ENCODE measurements at regions not wholly inside any gene's neighbourhood (a gene's known extent, or its start where the extent isn't known, plus 50 kb on each side); places are given as distances from the start of the nearest gene placed in this dataset.

- Mint-ChIP-seq H3K9me3 (peaks cover 0 to 6% (median 0%) of the 10 kb centered on the region in 11 donors), H3K4me3 (no peak overlapping the region), H3K4me1 (peaks cover 0 to 8% (median 0%) of the 10 kb centered on the region in 7 donors), H3K27me3 (peaks cover 3 to 13% (median 8%) of the 10 kb centered on the region in 5 donors), H3K27ac (no peak overlapping the region), H3K36me3 (no peaks in the 10 kb centered on the region)
- ATAC-seq (no peak), DNase-seq (no peak)
- POLR2A ChIA-PET = no interaction called here
- H3K36me3 ChIP-seq (ENCODE audit: control insufficient read depth in 2 of 3, insufficient read depth in 3 of 3, low read length in 3 of 3) = no peaks in the 10 kb centered on the region
- no peak overlapping the region for H3K4me3 ChIP-seq (ENCODE audit: low read length)
- H3K9me3 ChIP-seq (ENCODE audit: control insufficient read depth in 2 of 3, low read length in 3 of 3) = no peaks in the 10 kb centered on the region
- no peaks in the 10 kb centered on the region for H3K27me3 ChIP-seq (ENCODE audit: control insufficient read depth in 2 of 2, insufficient read depth in 2 of 2, low read length in 2 of 2)
- intact Hi-C loops (cut with micrococcal nuclease) = no loop called here
- no peaks in the 10 kb centered on the region for H3K4me1 ChIP-seq (ENCODE audit: control insufficient read depth in 2 of 2, insufficient read depth in 2 of 2, low read length in 2 of 2)
- CTCF ChIA-PET = no interaction called here
- no peak overlapping the region for H3K27ac ChIP-seq (ENCODE audit: low read depth, low read length)
These were observed 240.5 kb downstream of the C12orf75 start for GRCh38 chr12:105570944-105571343.

GRCh38 chr12:105573574-105573973 lies 243.1 kb downstream of the C12orf75 start:
- Mint-ChIP-seq H3K4me1 (peaks cover 0 to 8% (median 0%) of the 10 kb centered on the region in 7 donors), H3K27ac (peak overlapping the region in 1 of 9 donors; percentile 17), H3K36me3 (no peaks in the 10 kb centered on the region), H3K27me3 (peaks cover 10 to 15% (median 11%) of the 10 kb centered on the region in 5 donors), H3K9me3 (peaks cover 0 to 6% (median 0%) of the 10 kb centered on the region in 11 donors), H3K4me3 (no peak overlapping the region)
- H3K9me3 ChIP-seq (ENCODE audit: control insufficient read depth in 2 of 3, low read length in 3 of 3) = no peaks in the 10 kb centered on the region
- H3K36me3 ChIP-seq (ENCODE audit: control insufficient read depth in 2 of 3, insufficient read depth in 3 of 3, low read length in 3 of 3) = no peaks in the 10 kb centered on the region
- no peak for ATAC-seq
- no peaks in the 10 kb centered on the region for H3K27me3 ChIP-seq (ENCODE audit: control insufficient read depth in 2 of 2, insufficient read depth in 2 of 2, low read length in 2 of 2)
- no peak overlapping the region for H3K4me3 ChIP-seq (ENCODE audit: low read length)
- no peak for DNase-seq
- POLR2A ChIA-PET = no interaction called here
- no peak overlapping the region for H3K27ac ChIP-seq (ENCODE audit: low read depth, low read length)
- CTCF ChIA-PET = no interaction called here
- intact Hi-C loops (cut with micrococcal nuclease) = no loop called here
- no peaks in the 10 kb centered on the region for H3K4me1 ChIP-seq (ENCODE audit: control insufficient read depth in 2 of 2, insufficient read depth in 2 of 2, low read length in 2 of 2)

GRCh38 chr12:105574056-105574715 lies 243.7 kb downstream of the C12orf75 start:
- H3K36me3 Mint-ChIP-seq = no peaks in the 10 kb centered on the region
- CTCF ChIA-PET = no interaction called here
- Histone ChIP-seq H3K9me3 (ENCODE audit: control insufficient read depth in 2 of 3, low read length in 3 of 3) (no peaks in the 10 kb centered on the region), H3K4me3 (ENCODE audit: low read length) (no peak overlapping the region), H3K4me1 (ENCODE audit: control insufficient read depth in 2 of 2, insufficient read depth in 2 of 2, low read length in 2 of 2) (no peaks in the 10 kb centered on the region), H3K36me3 (ENCODE audit: control insufficient read depth in 2 of 3, insufficient read depth in 3 of 3, low read length in 3 of 3) (no peaks in the 10 kb centered on the region), H3K27me3 (ENCODE audit: control insufficient read depth in 2 of 2, insufficient read depth in 2 of 2, low read length in 2 of 2) (no peaks in the 10 kb centered on the region), H3K27ac (ENCODE audit: low read depth, low read length) (no peak overlapping the region)
- H3K27me3 Mint-ChIP-seq = peaks cover 7 to 15% (median 11%) of the 10 kb centered on the region in 5 donors
- no peak overlapping the region for H3K4me3 Mint-ChIP-seq
- peaks cover 0 to 8% (median 0%) of the 10 kb centered on the region in 7 donors for H3K4me1 Mint-ChIP-seq
- DNase-seq (no peak), ATAC-seq (no peak)
- POLR2A ChIA-PET = no interaction called here
- no peak overlapping the region for H3K27ac Mint-ChIP-seq
- intact Hi-C loops (cut with micrococcal nuclease) = no loop called here
- H3K9me3 Mint-ChIP-seq = peaks cover 0 to 6% (median 0%) of the 10 kb centered on the region in 11 donors

- no peak overlapping the region for H3K27ac Mint-ChIP-seq
- Histone ChIP-seq H3K27me3 (ENCODE audit: control insufficient read depth in 2 of 2, insufficient read depth in 2 of 2, low read length in 2 of 2) (no peaks in the 10 kb centered on the region), H3K4me1 (ENCODE audit: control insufficient read depth in 2 of 2, insufficient read depth in 2 of 2, low read length in 2 of 2) (no peaks in the 10 kb centered on the region), H3K4me3 (ENCODE audit: low read length) (no peak overlapping the region), H3K36me3 (ENCODE audit: control insufficient read depth in 2 of 3, insufficient read depth in 3 of 3, low read length in 3 of 3) (no peaks in the 10 kb centered on the region), H3K9me3 (ENCODE audit: control insufficient read depth in 2 of 3, low read length in 3 of 3) (no peaks in the 10 kb centered on the region), H3K27ac (ENCODE audit: low read depth, low read length) (no peak overlapping the region)
- H3K4me3 Mint-ChIP-seq = no peak overlapping the region
- no peaks in the 10 kb centered on the region for H3K36me3 Mint-ChIP-seq
- intact Hi-C loops (cut with micrococcal nuclease) = no loop called here
- DNase-seq = no peak
- CTCF ChIA-PET = no interaction called here
- no peak for ATAC-seq
- peaks cover 0 to 6% (median 0%) of the 10 kb centered on the region in 11 donors for H3K9me3 Mint-ChIP-seq
- POLR2A ChIA-PET = no interaction called here
- H3K4me1 Mint-ChIP-seq = peaks cover 0 to under 1% (median 0%) of the 10 kb centered on the region in 7 donors
- peaks cover 7 to 15% (median 11%) of the 10 kb centered on the region in 5 donors for H3K27me3 Mint-ChIP-seq
These were observed 244.7 kb downstream of the C12orf75 start for GRCh38 chr12:105575235-105575634.

GRCh38 chr12:105576261-105576660 lies 245.8 kb downstream of the C12orf75 start:
- POLR2A ChIA-PET = no interaction called here
- no peak for DNase-seq
- H3K36me3 ChIP-seq (ENCODE audit: control insufficient read depth in 2 of 3, insufficient read depth in 3 of 3, low read length in 3 of 3) = no peaks in the 10 kb centered on the region
- Mint-ChIP-seq H3K27ac (no peak overlapping the region), H3K4me1 (no peaks in the 10 kb centered on the region), H3K9me3 (peaks cover 0 to 6% (median 0%) of the 10 kb centered on the region in 11 donors), H3K4me3 (no peak overlapping the region), H3K27me3 (peaks cover 7 to 15% (median 9%) of the 10 kb centered on the region in 5 donors), H3K36me3 (no peaks in the 10 kb centered on the region)
- H3K4me3 ChIP-seq (ENCODE audit: low read length) = no peak overlapping the region
- H3K27ac ChIP-seq (ENCODE audit: low read depth, low read length) = no peak overlapping the region
- CTCF ChIA-PET = no interaction called here
- no peaks in the 10 kb centered on the region for H3K27me3 ChIP-seq (ENCODE audit: control insufficient read depth in 2 of 2, insufficient read depth in 2 of 2, low read length in 2 of 2)
- intact Hi-C loops (cut with micrococcal nuclease) = no loop called here
- H3K9me3 ChIP-seq (ENCODE audit: control insufficient read depth in 2 of 3, low read length in 3 of 3) = no peaks in the 10 kb centered on the region
- no peaks in the 10 kb centered on the region for H3K4me1 ChIP-seq (ENCODE audit: control insufficient read depth in 2 of 2, insufficient read depth in 2 of 2, low read length in 2 of 2)
- ATAC-seq = no peak

GRCh38 chr12:105580821-105581352 lies 250.4 kb downstream of the C12orf75 start:
- no peaks in the 10 kb centered on the region for H3K9me3 ChIP-seq (ENCODE audit: control insufficient read depth in 2 of 3, low read length in 3 of 3)
- POLR2A ChIA-PET = no interaction called here
- CTCF ChIA-PET = no interaction called here
- H3K27ac ChIP-seq (ENCODE audit: low read depth, low read length) = no peak overlapping the region
- no peaks in the 10 kb centered on the region for H3K27me3 ChIP-seq (ENCODE audit: control insufficient read depth in 2 of 2, insufficient read depth in 2 of 2, low read length in 2 of 2)
- no peaks in the 10 kb centered on the region for H3K4me1 ChIP-seq (ENCODE audit: control insufficient read depth in 2 of 2, insufficient read depth in 2 of 2, low read length in 2 of 2)
- Mint-ChIP-seq H3K27me3 (peaks cover 10 to 22% (median 15%) of the 10 kb centered on the region in 5 donors), H3K27ac (no peak overlapping the region), H3K36me3 (no peaks in the 10 kb centered on the region), H3K9me3 (peaks cover 0 to 3% (median 0%) of the 10 kb centered on the region in 11 donors), H3K4me1 (no peaks in the 10 kb centered on the region), H3K4me3 (no peak overlapping the region)
- no peak for ATAC-seq
- DNase-seq = no peak
- H3K36me3 ChIP-seq (ENCODE audit: control insufficient read depth in 2 of 3, insufficient read depth in 3 of 3, low read length in 3 of 3) = no peaks in the 10 kb centered on the region
- intact Hi-C loops (cut with micrococcal nuclease) = no loop called here
- H3K4me3 ChIP-seq (ENCODE audit: low read length) = no peak overlapping the region

GRCh38 chr12:105581420-105581819 lies 250.9 kb downstream of the C12orf75 start:
- ATAC-seq = no peak
- ChIA-PET CTCF (no interaction called here), POLR2A (no interaction called here)
- Mint-ChIP-seq H3K9me3 (peaks cover 0 to 3% (median 0%) of the 10 kb centered on the region in 11 donors), H3K36me3 (no peaks in the 10 kb centered on the region), H3K27me3 (peaks cover 10 to 22% (median 19%) of the 10 kb centered on the region in 5 donors), H3K27ac (no peak overlapping the region), H3K4me1 (no peaks in the 10 kb centered on the region), H3K4me3 (no peak overlapping the region)
- Histone ChIP-seq H3K4me3 (ENCODE audit: low read length) (no peak overlapping the region), H3K9me3 (ENCODE audit: control insufficient read depth in 2 of 3, low read length in 3 of 3) (no peaks in the 10 kb centered on the region), H3K27me3 (ENCODE audit: control insufficient read depth in 2 of 2, insufficient read depth in 2 of 2, low read length in 2 of 2) (no peaks in the 10 kb centered on the region), H3K27ac (ENCODE audit: low read depth, low read length) (no peak overlapping the region), H3K36me3 (ENCODE audit: control insufficient read depth in 2 of 3, insufficient read depth in 3 of 3, low read length in 3 of 3) (no peaks in the 10 kb centered on the region), H3K4me1 (ENCODE audit: control insufficient read depth in 2 of 2, insufficient read depth in 2 of 2, low read length in 2 of 2) (no peaks in the 10 kb centered on the region)
- DNase-seq = no peak
- intact Hi-C loops (cut with micrococcal nuclease) = no loop called here

All from naive thymus-derived CD4-positive, alpha-beta T cell (primary cell).